Fibroblast of lung (primary cell): ENCODE measurements at regions not wholly inside any gene's neighbourhood (a gene's known extent, or its start where the extent isn't known, plus 50 kb on each side); places are given as distances from the start of the nearest gene placed in this dataset.

Experiments
- CTCF ChIP-seq, 2 donors: IDR thresholded peaks in 1 of 2; conservative IDR thresholded peaks in 1 of 2; 1 replicate in 1 of 2; 2 replicates in 1 of 2; pipeline ENCODE4 v1.5.1; 2011 to 2012; ENCODE audit warnings: low read length in 2 of 2, control low read depth in 1 of 2, inconsistent platforms in 1 of 2, low read depth in 1 of 2, mild to moderate bottlenecking in 1 of 2
- EZH2 ChIP-seq: IDR thresholded peaks from 2 replicates; pipeline ENCODE4 v1.5.1; 2012; ENCODE audit warnings: low read length, control low read depth, mild to moderate bottlenecking; ENCODE audit errors: missing control alignments

GRCh38 chr4:11876104-11876503 is 447.4 kb upstream of the HS3ST1 start:
- TF ChIP-seq CTCF (conservative IDR thresholded peaks at IDR 0.05 in 1 of 2, IDR thresholded peaks at IDR 0.05 in 1 of 2; ENCODE audit: low read depth in 1 of 2, low read length in 2 of 2) (no peak), EZH2 (no peak)
